NCI-H146 treated with DMSO at 0.1 percent for 48 hours (cell line): ENCODE measurements at regions not wholly inside any gene's neighbourhood (a gene's known extent, or its start where the extent isn't known, plus 50 kb on each side); places are given as distances from the start of the nearest gene placed in this dataset.

Experiments
- DNase-seq: peaks from one replicate; lab custom pipeline; 2025; ENCODE audit not compliant: unreplicated experiment; lab: John Stamatoyannopoulos, UW

DNA sequence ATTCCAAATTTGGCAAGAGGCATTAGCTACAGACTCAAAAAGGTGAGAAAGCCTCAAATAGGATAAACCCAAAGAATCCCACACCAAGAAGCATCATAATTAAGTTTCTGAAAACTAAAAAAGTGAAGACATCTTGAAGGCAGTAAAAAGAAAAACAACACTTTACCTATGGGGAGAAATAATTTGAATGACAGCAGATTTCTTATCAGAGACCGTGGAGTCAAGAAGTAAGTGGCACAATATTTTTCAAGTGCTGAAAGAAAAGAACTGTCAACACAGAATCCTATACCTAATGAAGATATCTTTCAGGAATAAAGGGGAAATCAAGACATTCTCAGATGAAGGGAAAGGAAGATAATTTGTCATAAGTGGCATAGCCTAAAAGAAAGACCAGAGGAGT is 193.3 kb upstream of the CHD6 start:
- DNase-seq, result no peak

- no peak for DNase-seq
Measured at GRCh38 chr20:41800040-41800439, 181.9 kb upstream of the CHD6 start.

DNA sequence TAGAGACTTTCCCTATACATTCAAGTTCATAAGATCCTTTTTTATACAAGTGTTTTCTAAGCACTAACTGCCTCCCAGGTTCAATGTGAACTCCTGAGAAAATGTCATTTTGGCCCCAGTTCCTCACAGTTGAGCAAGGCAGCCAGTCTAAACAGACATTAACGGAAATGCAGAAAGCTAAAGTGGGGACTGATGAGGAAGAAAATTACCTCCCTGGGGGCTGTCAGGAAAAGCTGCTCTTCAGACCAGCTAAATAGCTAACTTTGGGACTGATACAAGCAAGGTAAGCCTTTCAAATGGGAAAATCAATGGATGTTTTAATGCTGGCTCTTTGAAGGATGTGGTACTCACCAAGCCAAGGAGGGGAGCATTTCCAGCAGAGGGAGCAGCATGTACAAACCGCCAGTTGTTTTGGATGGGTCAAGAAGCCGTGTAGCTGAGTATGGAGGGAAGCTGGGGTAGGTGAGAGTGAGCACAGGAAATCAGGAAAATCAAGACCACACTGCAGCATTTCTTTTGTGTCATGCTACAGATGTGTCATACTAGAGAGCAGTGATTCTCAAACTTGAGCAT is 180.8 kb upstream of the CHD6 start:
- no peak for DNase-seq

DNA sequence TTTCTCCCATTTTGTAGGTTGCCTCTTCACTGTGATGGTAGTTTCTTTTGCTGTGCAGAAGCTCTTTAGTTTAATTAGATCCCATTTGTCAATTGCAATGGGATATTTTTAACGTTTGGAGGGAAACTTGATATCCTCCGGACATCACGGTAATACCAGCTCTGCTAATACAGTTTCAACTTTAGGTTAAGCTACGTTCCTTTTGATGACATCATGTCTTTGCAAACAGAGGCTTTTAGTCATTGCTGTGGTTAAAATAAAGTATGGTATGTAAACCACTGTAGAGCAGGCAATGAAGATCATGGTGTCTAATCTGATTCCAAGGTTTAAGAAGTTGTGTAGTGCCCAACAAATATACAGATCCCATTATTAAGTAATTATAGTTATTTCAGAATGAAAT is 168.0 kb upstream of the CHD6 start:
- no peak for DNase-seq

GRCh38 chr20:41784209-41784958 is 166.2 kb upstream of the CHD6 start:
- no peak for DNase-seq

GRCh38 chr20:41783423-41784208 is 165.4 kb upstream of the CHD6 start:
- DNase-seq, result no peak

- DNase-seq, result no peak
Measured at GRCh38 chr20:41782730-41783406, 164.7 kb upstream of the CHD6 start.

- DNase-seq, result no peak
Measured at GRCh38 chr20:41782255-41782654, 164.1 kb upstream of the CHD6 start.

GRCh38 chr20:41776421-41776820 is 158.2 kb upstream of the CHD6 start:
- DNase-seq, result no peak

DNA sequence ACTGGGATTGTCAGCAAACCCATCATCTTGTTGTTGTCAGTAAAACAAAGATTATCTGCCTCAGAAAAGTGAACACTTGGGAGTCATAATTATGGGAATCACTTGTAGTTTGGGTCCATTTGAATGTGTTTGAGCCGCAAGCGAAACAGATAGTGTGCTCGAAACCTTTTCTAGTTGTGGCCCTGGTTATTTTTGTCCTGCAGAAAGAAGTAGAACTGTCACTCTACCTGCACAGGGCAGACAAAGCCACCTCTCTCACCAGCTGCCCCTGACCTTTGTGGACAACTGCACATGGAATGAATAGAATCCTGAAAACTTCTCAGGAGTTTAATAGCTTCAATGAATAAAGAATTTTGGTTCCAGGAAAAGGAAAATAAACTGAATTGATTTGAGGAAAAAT is 156.1 kb upstream of the CHD6 start:
- no peak for DNase-seq

DNA sequence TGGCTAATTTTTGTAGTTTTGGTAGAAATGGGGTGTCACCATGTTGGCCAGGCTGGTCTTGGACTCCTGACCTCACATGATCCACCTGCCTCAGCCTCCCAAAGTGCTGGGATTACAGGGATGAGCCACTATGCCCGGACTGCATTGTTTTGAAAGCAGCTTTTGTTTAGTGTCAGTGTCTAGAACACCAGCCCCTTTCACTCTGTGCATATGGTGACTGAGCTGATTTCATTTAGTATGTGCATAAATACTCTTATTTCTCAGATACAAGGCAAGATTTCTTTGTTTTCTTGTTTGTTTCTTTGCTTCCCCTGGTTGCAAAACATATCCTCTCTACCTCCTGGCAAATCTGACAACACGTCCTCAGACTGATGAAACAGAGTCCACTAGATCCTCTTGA is 152.8 kb upstream of the CHD6 start:
- DNase-seq, result no peak

- DNase-seq, result no peak
Measured at GRCh38 chr20:41770427-41770826, 152.2 kb upstream of the CHD6 start.

- DNase-seq, result peak; percentile 14
Measured at GRCh38 chr20:41769592-41770018, 151.4 kb upstream of the CHD6 start.

DNA sequence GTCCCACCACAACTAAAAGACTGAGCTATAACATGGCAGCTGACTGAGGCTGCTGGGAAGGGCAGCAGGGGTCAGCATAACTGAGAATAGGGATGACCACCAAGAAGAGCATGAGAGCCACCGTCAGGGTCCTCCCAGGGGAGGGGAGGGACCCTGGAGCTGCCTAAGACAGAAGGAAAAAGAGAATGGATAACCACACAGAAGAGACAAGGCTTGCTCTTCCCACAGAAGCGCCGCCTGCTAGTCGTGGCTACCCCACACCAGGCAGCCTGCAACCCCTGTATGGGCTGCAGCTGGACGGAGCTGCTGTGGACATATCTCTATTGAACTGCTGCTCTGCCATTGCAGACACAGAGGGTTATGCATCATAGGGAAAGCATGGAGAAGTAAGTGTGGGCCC is 132.0 kb upstream of the CHD6 start:
- DNase-seq, result no peak

- DNase-seq, result no peak
Measured at GRCh38 chr20:41748756-41749582, 130.8 kb upstream of the CHD6 start.

GRCh38 chr20:41748051-41748450 is 129.9 kb upstream of the CHD6 start:
- DNase-seq, result no peak

DNA sequence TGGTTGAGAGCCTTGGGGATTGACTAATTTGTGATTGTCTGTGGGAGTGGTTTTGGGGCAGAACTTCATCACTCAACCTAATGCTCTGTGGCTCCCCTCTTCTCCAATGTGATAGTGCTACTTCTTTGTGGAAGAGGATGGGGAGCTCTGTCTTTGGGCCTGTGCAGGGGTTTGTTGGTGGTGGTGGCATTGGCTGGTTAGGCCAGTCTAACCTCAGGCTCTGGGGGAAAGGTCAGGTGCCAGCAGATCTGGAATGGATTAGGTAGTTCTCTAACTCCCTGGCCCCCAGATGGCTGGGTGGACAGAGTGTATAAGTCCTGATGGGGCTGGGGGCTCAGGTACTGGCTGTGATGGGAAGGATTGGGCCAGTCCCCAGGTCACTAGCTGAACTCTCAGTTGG is 129.0 kb upstream of the CHD6 start:
- no peak for DNase-seq

DNA sequence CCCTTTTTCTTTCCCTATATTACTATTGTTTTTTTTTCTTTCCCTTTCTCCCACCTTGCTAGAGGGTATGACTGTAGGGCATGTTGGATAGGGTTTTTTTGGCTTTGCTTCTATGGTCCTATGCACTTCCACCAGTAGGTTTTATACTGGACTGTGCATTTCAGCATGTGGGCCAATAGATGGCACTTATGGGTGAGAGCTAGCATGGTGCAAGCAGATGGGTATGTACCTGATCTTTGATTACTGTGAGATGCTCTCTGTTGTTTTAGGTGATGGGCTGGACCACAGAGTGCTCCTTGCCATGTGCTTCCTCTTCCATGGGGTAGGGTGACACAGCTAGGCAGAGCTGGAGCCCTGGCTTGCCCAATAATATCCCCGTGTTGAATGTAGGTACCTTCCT is 128.5 kb upstream of the CHD6 start:
- DNase-seq, result no peak

- DNase-seq, result no peak
Measured at GRCh38 chr20:41738604-41739206, 120.5 kb upstream of the CHD6 start.

DNA sequence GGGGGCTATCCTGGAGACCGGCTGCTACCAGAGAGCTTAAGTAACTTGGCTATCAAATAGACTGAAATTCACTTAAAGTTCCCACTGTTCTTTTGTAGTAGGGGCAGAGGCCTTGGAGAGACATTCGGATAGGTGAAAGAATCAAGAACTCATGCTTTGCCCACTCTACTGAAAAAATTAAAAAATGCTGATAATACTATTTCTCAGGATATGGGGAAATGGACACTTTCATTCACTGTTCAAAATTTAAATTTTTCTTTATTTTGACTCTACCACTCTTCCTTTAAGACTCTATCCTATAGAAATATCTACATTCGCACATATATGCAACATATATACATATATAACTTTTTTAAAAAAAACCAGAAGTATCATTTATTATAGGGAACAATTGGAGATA is 117.8 kb upstream of the CHD6 start:
- DNase-seq, result no peak
